SJCRH30 (cell line): ENCODE measurements at regions not wholly inside any gene's neighbourhood (a gene's known extent, or its start where the extent isn't known, plus 50 kb on each side); places are given as distances from the start of the nearest gene placed in this dataset.

Experiments
- DNase-seq, 2 experiments: peaks; one replicate each; pipeline ENCODE4 v3.0.0-alpha.2; 2015 to 2020
- H3K27ac ChIP-seq: fragments of 250-450 bp; sonication (Bioruptor Pico); 2 replicates; pipeline ENCODE4 v1.5.1; 2020; ENCODE audit warnings: mild to moderate bottlenecking, moderate library complexity
- H3K27me3 ChIP-seq: fragments of 250-450 bp; sonication (Bioruptor Pico); 2 replicates; pipeline ENCODE4 v1.5.1; 2020; ENCODE audit warnings: mild to moderate bottlenecking, moderate library complexity
- H3K36me3 ChIP-seq: fragments of 250-450 bp; sonication (Bioruptor Pico); 2 replicates; pipeline ENCODE4 v1.5.1; 2020; ENCODE audit warnings: mild to moderate bottlenecking, moderate library complexity
- H3K4me1 ChIP-seq: fragments of 250-450 bp; sonication (Bioruptor Pico); 2 replicates; pipeline ENCODE4 v1.5.1; 2020; ENCODE audit warnings: mild to moderate bottlenecking, moderate library complexity
- H3K4me3 ChIP-seq: fragments of 250-450 bp; sonication (Bioruptor Pico); 2 replicates; pipeline ENCODE4 v1.5.1; 2020; ENCODE audit warnings: mild to moderate bottlenecking, moderate library complexity
- H3K9me3 ChIP-seq: fragments of 250-450 bp; sonication (Bioruptor Pico); replicated peaks from 2 replicates; pipeline ENCODE4 v1.5.1; 2020; ENCODE audit warnings: mild to moderate bottlenecking, moderate library complexity

- Histone ChIP-seq H3K4me3 (no peak overlapping the region), H3K36me3 (no peaks in the 10 kb centered on the region), H3K9me3 (no peaks in the 10 kb centered on the region), H3K27me3 (no peaks in the 10 kb centered on the region; the same call in 1 of the 2 replicates), H3K27ac (no peak overlapping the region), H3K4me1 (no peaks in the 10 kb centered on the region)
- no peak for DNase-seq
These were observed 521.9 kb upstream of the GOLIM4 start for GRCh38 chr3:168617658-168618057.

- Histone ChIP-seq H3K9me3 (no peaks in the 10 kb centered on the region), H3K4me1 (no peaks in the 10 kb centered on the region), H3K27ac (no peak overlapping the region), H3K27me3 (no peaks in the 10 kb centered on the region; the same call in 1 of the 2 replicates), H3K36me3 (no peaks in the 10 kb centered on the region), H3K4me3 (no peak overlapping the region)
- DNase-seq = no peak
These were observed 521.2 kb upstream of the GOLIM4 start for GRCh38 chr3:168616915-168617314.

GRCh38 chr3:168615493-168616020, 519.8 kb upstream of the GOLIM4 start:
- Histone ChIP-seq H3K9me3 (no peaks in the 10 kb centered on the region), H3K36me3 (no peaks in the 10 kb centered on the region), H3K4me1 (no peaks in the 10 kb centered on the region), H3K4me3 (no peak overlapping the region), H3K27ac (no peak overlapping the region), H3K27me3 (no peaks in the 10 kb centered on the region; the same call in 1 of the 2 replicates)
- no peak for DNase-seq

GRCh38 chr3:168613151-168613550, 517.4 kb upstream of the GOLIM4 start:
- no peak for DNase-seq
- Histone ChIP-seq H3K27ac (no peak overlapping the region), H3K27me3 (no peaks in the 10 kb centered on the region; the same call in 1 of the 2 replicates), H3K4me3 (no peak overlapping the region), H3K4me1 (no peaks in the 10 kb centered on the region), H3K9me3 (no peaks in the 10 kb centered on the region), H3K36me3 (no peaks in the 10 kb centered on the region)

GRCh38 chr3:168612671-168613070, 516.9 kb upstream of the GOLIM4 start:
- no peaks in the 10 kb centered on the region for H3K4me1 ChIP-seq
- no peaks in the 10 kb centered on the region for H3K36me3 ChIP-seq
- H3K9me3 ChIP-seq = no peaks in the 10 kb centered on the region
- DNase-seq = no peak
- H3K4me3 ChIP-seq = no peak overlapping the region
- H3K27ac ChIP-seq = no peak overlapping the region
- no peaks in the 10 kb centered on the region; the same call in 1 of the 2 replicates for H3K27me3 ChIP-seq

- DNase-seq = no peak
- Histone ChIP-seq H3K27ac (no peak overlapping the region), H3K36me3 (no peaks in the 10 kb centered on the region), H3K4me3 (no peak overlapping the region), H3K9me3 (no peaks in the 10 kb centered on the region), H3K4me1 (no peaks in the 10 kb centered on the region), H3K27me3 (no peaks in the 10 kb centered on the region; the same call in 1 of the 2 replicates)
These were observed 516.1 kb upstream of the GOLIM4 start for GRCh38 chr3:168611826-168612225.

GRCh38 chr3:168608926-168609325, 513.2 kb upstream of the GOLIM4 start:
- Histone ChIP-seq H3K9me3 (no peaks in the 10 kb centered on the region), H3K4me3 (no peak overlapping the region), H3K27me3 (no peaks in the 10 kb centered on the region), H3K4me1 (no peaks in the 10 kb centered on the region), H3K36me3 (no peaks in the 10 kb centered on the region), H3K27ac (no peak overlapping the region)
- no peak for DNase-seq

- no peak overlapping the region for H3K4me3 ChIP-seq
- H3K4me1 ChIP-seq = no peaks in the 10 kb centered on the region
- H3K27ac ChIP-seq = no peak overlapping the region
- DNase-seq = no peak
- no peaks in the 10 kb centered on the region for H3K9me3 ChIP-seq
- no peaks in the 10 kb centered on the region for H3K27me3 ChIP-seq
- H3K36me3 ChIP-seq = no peaks in the 10 kb centered on the region
These were observed 509.0 kb upstream of the GOLIM4 start for GRCh38 chr3:168604767-168605166.

- H3K36me3 ChIP-seq = no peaks in the 10 kb centered on the region
- H3K27ac ChIP-seq = no peak overlapping the region
- H3K27me3 ChIP-seq = no peaks in the 10 kb centered on the region
- H3K4me1 ChIP-seq = no peaks in the 10 kb centered on the region
- H3K4me3 ChIP-seq = no peak overlapping the region
- H3K9me3 ChIP-seq = no peaks in the 10 kb centered on the region
- DNase-seq = no peak
These were observed 502.5 kb upstream of the GOLIM4 start for GRCh38 chr3:168598250-168598649.

- H3K27ac ChIP-seq = no peak overlapping the region
- H3K4me1 ChIP-seq = no peaks in the 10 kb centered on the region
- H3K27me3 ChIP-seq = no peaks in the 10 kb centered on the region
- no peak for DNase-seq
- no peaks in the 10 kb centered on the region for H3K9me3 ChIP-seq
- H3K4me3 ChIP-seq = no peak overlapping the region
- H3K36me3 ChIP-seq = no peaks in the 10 kb centered on the region
These were observed 500.6 kb upstream of the GOLIM4 start for GRCh38 chr3:168596175-168596823.

- Histone ChIP-seq H3K9me3 (no peaks in the 10 kb centered on the region), H3K4me1 (no peaks in the 10 kb centered on the region), H3K27me3 (no peaks in the 10 kb centered on the region), H3K4me3 (no peak overlapping the region), H3K27ac (no peak overlapping the region), H3K36me3 (no peaks in the 10 kb centered on the region)
- DNase-seq = no peak
These were observed 495.9 kb upstream of the GOLIM4 start for GRCh38 chr3:168591587-168591986.

GRCh38 chr3:168589376-168589775, 493.7 kb upstream of the GOLIM4 start:
- Histone ChIP-seq H3K27me3 (no peaks in the 10 kb centered on the region), H3K4me3 (no peak overlapping the region), H3K27ac (no peak overlapping the region), H3K4me1 (no peaks in the 10 kb centered on the region), H3K9me3 (no peaks in the 10 kb centered on the region), H3K36me3 (no peaks in the 10 kb centered on the region)
- DNase-seq = no peak

GRCh38 chr3:168585544-168585943, 489.8 kb upstream of the GOLIM4 start:
- no peak overlapping the region for H3K27ac ChIP-seq
- no peaks in the 10 kb centered on the region for H3K27me3 ChIP-seq
- H3K4me1 ChIP-seq = no peaks in the 10 kb centered on the region
- no peaks in the 10 kb centered on the region for H3K9me3 ChIP-seq
- H3K36me3 ChIP-seq = no peaks in the 10 kb centered on the region
- DNase-seq = no peak
- no peak overlapping the region for H3K4me3 ChIP-seq

- Histone ChIP-seq H3K4me3 (no peak overlapping the region), H3K27me3 (no peaks in the 10 kb centered on the region), H3K4me1 (no peaks in the 10 kb centered on the region), H3K27ac (no peak overlapping the region), H3K36me3 (no peaks in the 10 kb centered on the region), H3K9me3 (no peaks in the 10 kb centered on the region)
- DNase-seq = no peak
These were observed 488.3 kb upstream of the GOLIM4 start for GRCh38 chr3:168583977-168584376.

GRCh38 chr3:168582503-168582902, 486.8 kb upstream of the GOLIM4 start:
- no peak overlapping the region for H3K4me3 ChIP-seq
- no peaks in the 10 kb centered on the region for H3K4me1 ChIP-seq
- no peaks in the 10 kb centered on the region for H3K9me3 ChIP-seq
- DNase-seq = no peak
- no peaks in the 10 kb centered on the region for H3K36me3 ChIP-seq
- no peaks in the 10 kb centered on the region for H3K27me3 ChIP-seq
- H3K27ac ChIP-seq = no peak overlapping the region

GRCh38 chr3:168581771-168582225, 486.1 kb upstream of the GOLIM4 start:
- Histone ChIP-seq H3K27me3 (no peaks in the 10 kb centered on the region), H3K4me3 (no peak overlapping the region), H3K4me1 (no peaks in the 10 kb centered on the region), H3K9me3 (no peaks in the 10 kb centered on the region), H3K27ac (no peak overlapping the region), H3K36me3 (no peaks in the 10 kb centered on the region)
- no peak for DNase-seq
